Neural cell (in vitro differentiated cells): ENCODE measurements at regions not wholly inside any gene's neighbourhood (a gene's known extent, or its start where the extent isn't known, plus 50 kb on each side); places are given as distances from the start of the nearest gene placed in this dataset.

Experiments
- CTCF ChIP-seq: fragments of 450-650 bp; IDR thresholded peaks from 2 replicates; pipeline ENCODE4 v1.5.1; 2014; ENCODE audit warnings: antibody characterized with exemption, mild to moderate bottlenecking, moderate library complexity; ENCODE audit not compliant: poor library complexity, severe bottlenecking
- EP300 ChIP-seq: fragments of 450-650 bp; conservative IDR thresholded peaks from 2 replicates; pipeline ENCODE4 v1.6.1; 2014; ENCODE audit warnings: antibody characterized with exemption, mild to moderate bottlenecking, moderate library complexity; ENCODE audit not compliant: poor library complexity, severe bottlenecking
- RAD21 ChIP-seq: fragments of 450-650 bp; conservative IDR thresholded peaks from 2 replicates; pipeline ENCODE4 v1.6.1; 2014; ENCODE audit warnings: antibody characterized with exemption, mild to moderate bottlenecking, moderate library complexity
- TAF1 ChIP-seq: IDR thresholded peaks from 2 replicates; pipeline ENCODE4 v1.6.1; 2012; ENCODE audit warnings: low read depth

GRCh38 chr7:106523482-106523881 lies 137.5 kb downstream of the CCDC71L start:
- no peak for TF ChIP-seq EP300
- no peak for TF ChIP-seq CTCF
- TF ChIP-seq RAD21: no peak
- no peak for TF ChIP-seq TAF1
